Ishikawa (cell line): ENCODE measurements at regions not wholly inside any gene's neighbourhood (a gene's known extent, or its start where the extent isn't known, plus 50 kb on each side); places are given as distances from the start of the nearest gene placed in this dataset.

Experiments used
- CEBPB ChIP-seq: IDR thresholded peaks from 2 replicates; pipeline ENCODE4 v1.6.1; 2012
- CREB1 ChIP-seq: IDR thresholded peaks from 2 replicates; pipeline ENCODE4 v1.6.1; 2012; ENCODE audit warnings: low read depth
- EGR1 ChIP-seq: IDR thresholded peaks from 2 replicates; pipeline ENCODE4 v1.6.1; 2012
- EP300 ChIP-seq: IDR thresholded peaks from 2 replicates; pipeline ENCODE4 v1.6.1; 2012; ENCODE audit warnings: borderline replicate concordance
- FOXM1 ChIP-seq: IDR thresholded peaks from 2 replicates; pipeline ENCODE4 v1.6.1; 2012; ENCODE audit warnings: low read depth, borderline replicate concordance
- MAX ChIP-seq: IDR thresholded peaks from 2 replicates; pipeline ENCODE4 v1.6.1; 2012
- NFIC ChIP-seq: IDR thresholded peaks from 2 replicates; pipeline ENCODE4 v1.6.1; 2012
- RAD21 ChIP-seq: IDR thresholded peaks from 2 replicates; pipeline ENCODE4 v1.6.1; 2012; ENCODE audit warnings: low read depth
- REST ChIP-seq: IDR thresholded peaks from 2 replicates; pipeline ENCODE4 v1.6.1; 2012; ENCODE audit warnings: low read depth, mild to moderate bottlenecking
- TAF1 ChIP-seq: IDR thresholded peaks from 2 replicates; pipeline ENCODE4 v1.6.1; 2012; ENCODE audit warnings: low read depth, mild to moderate bottlenecking
- TCF12 ChIP-seq: IDR thresholded peaks from 2 replicates; pipeline ENCODE4 v1.6.1; 2012; ENCODE audit warnings: low read depth
- YY1 ChIP-seq: IDR thresholded peaks from 2 replicates; pipeline ENCODE4 v1.6.1; 2012; ENCODE audit warnings: low read depth
- ZBTB7A ChIP-seq: IDR thresholded peaks from 2 replicates; pipeline ENCODE4 v1.6.1; 2012; ENCODE audit warnings: low read depth

GRCh38 chr5:155128786-155129512, 115.4 kb downstream of the KIF4B start:
- TF ChIP-seq YY1 (no peak), CREB1 (no peak), ZBTB7A (no peak), MAX (no peak), TCF12 (no peak), TAF1 (no peak), EP300 (no peak), RAD21 (no peak), REST (no peak), EGR1 (no peak), NFIC (no peak), CEBPB (no peak), FOXM1 (no peak)
